HCT116 (cell line): ENCODE measurements at regions not wholly inside any gene's neighbourhood (a gene's known extent, or its start where the extent isn't known, plus 50 kb on each side); places are given as distances from the start of the nearest gene placed in this dataset.

Experiments
- ATAC-seq: fragments of 200-7000 bp; cut with Tn5 transposase; 2 replicates; pipeline ENCODE4 v1.9.1; 2020; ENCODE audit warnings: mild to moderate bottlenecking, moderate library complexity
- BruUV-seq: library from RNA; stranded (reverse); fragments of 400-500 nt; replicated peaks from 2 replicates; lab custom pipeline; 2021; lab: Mats Ljungman, UMichigan
- CTCF ChIA-PET: fragments of 300-600 bp; sonication (Branson Sonifier 250); formaldehyde crosslinking; loops from one replicate; lab custom pipeline; 2021; ENCODE audit warnings: antibody characterized with exemption; lab: Charles Lee
- POLR2A ChIA-PET: fragments of 300-600, 350-600 bp; sonication (Branson Sonifier 250); formaldehyde crosslinking; loops from one replicate; lab custom pipeline; 2021; ENCODE audit warnings: antibody characterized with exemption; lab: Charles Lee
- RAD21 ChIA-PET, 2 experiments: fragments of 300-600 bp; sonication (Branson Sonifier 250); formaldehyde crosslinking; loops; one replicate each; lab custom pipeline; 2023; ENCODE audit warnings: low total read pairs in 2 of 2; ENCODE audit not compliant: uncharacterized antibody in 2 of 2, unreplicated experiment in 2 of 2, low non-redundant PET in 1 of 2; lab: Charles Lee
- DNase-seq: peaks from one replicate; pipeline ENCODE4 v3.0.0-alpha.2; 2010; ENCODE audit warnings: low read depth, low spot score
- H2AFZ ChIP-seq: fragments of 200-600 bp; shearing (Covaris generic), sonication (generic); 2 replicates; pipeline ENCODE4 v1.6.1; 2017; ENCODE audit warnings: low read depth, mixed run types, mixed read lengths, antibody characterized with exemption, low read length; ENCODE audit not compliant: poor library complexity, severe bottlenecking
- H3K27ac ChIP-seq: 2 replicates; pipeline ENCODE4 v1.5.1; 2012; ENCODE audit warnings: low read depth, low read length
- H3K27me3 ChIP-seq: fragments of 200-600 bp; sonication (generic); 2 replicates; pipeline ENCODE4 v1.6.1; 2016; ENCODE audit warnings: mixed run types, low read length, mixed read lengths; ENCODE audit not compliant: insufficient read depth
- H3K36me3 ChIP-seq, 2 experiments: fragments of 200-500 bp in 1 of 2; fragments of 200-600 bp in 1 of 2; sonication (Bioruptor generic) in 1 of 2; sonication (generic) in 1 of 2; 2 replicates each; pipeline versions ENCODE4 v1.5.1 to v1.6.1; 2014 to 2016; ENCODE audit warnings: low read length in 2 of 2, inconsistent platforms in 1 of 2, mixed read lengths in 1 of 2, mixed run types in 1 of 2; ENCODE audit not compliant: insufficient read depth in 2 of 2, control insufficient read depth in 1 of 2
- H3K4me1 ChIP-seq, 2 experiments: fragments of 200-600 bp in 1 of 2; sonication (generic) in 1 of 2; 2 replicates each; pipeline versions ENCODE4 v1.5.1 to v1.6.1; 2012 to 2017; ENCODE audit warnings: low read length in 2 of 2, inconsistent platforms in 1 of 2, mild to moderate bottlenecking in 1 of 2, mixed read lengths in 1 of 2, mixed run types in 1 of 2, moderate library complexity in 1 of 2; ENCODE audit not compliant: insufficient read depth in 2 of 2, control insufficient read depth in 1 of 2
- H3K4me2 ChIP-seq: fragments of 200-600 bp; sonication (generic); 2 replicates; pipeline ENCODE4 v1.6.1; 2017; ENCODE audit warnings: mixed run types, low read length, mixed read lengths
- H3K4me3 ChIP-seq, 2 experiments: fragments of 200-600 bp in 1 of 2; sonication (generic) in 1 of 2; replicated peaks in 1 of 2; 2 replicates each; pipeline ENCODE4 v1.5.1; 2011 to 2016; ENCODE audit warnings: low read length in 2 of 2, control low read depth in 1 of 2, low read depth in 1 of 2, mild to moderate bottlenecking in 1 of 2, mixed read lengths in 1 of 2, mixed run types in 1 of 2
- H3K79me2 ChIP-seq: fragments of 200-600 bp; sonication (generic); 2 replicates; pipeline ENCODE4 v1.6.1; 2017; ENCODE audit warnings: mild to moderate bottlenecking, mixed run types, low read length, moderate library complexity, mixed read lengths; ENCODE audit not compliant: insufficient read depth
- H3K9ac ChIP-seq: fragments of 200-600 bp; sonication (generic); 2 replicates; pipeline ENCODE4 v1.6.1; 2016; ENCODE audit warnings: low read length, mixed read lengths
- H3K9me2 ChIP-seq: fragments of 200-600 bp; sonication (generic), shearing (Covaris generic); 2 replicates; pipeline ENCODE4 v1.6.1; 2017; ENCODE audit warnings: mixed run types, mild to moderate bottlenecking, moderate library complexity; ENCODE audit not compliant: insufficient read depth
- H3K9me3 ChIP-seq, 2 experiments: fragments of 200-500 bp in 1 of 2; fragments of 200-600 bp in 1 of 2; sonication (Bioruptor generic) in 1 of 2; sonication (generic) in 1 of 2; 2 replicates each; pipeline ENCODE4 v1.6.1; 2014 to 2017; ENCODE audit warnings: low read length in 2 of 2, mixed read lengths in 2 of 2, inconsistent platforms in 1 of 2, low read depth in 1 of 2, mild to moderate bottlenecking in 1 of 2, mixed run types in 1 of 2, moderate library complexity in 1 of 2; ENCODE audit not compliant: control insufficient read depth in 1 of 2, insufficient read depth in 1 of 2
- H4K20me1 ChIP-seq: fragments of 200-600 bp; sonication (generic), shearing (Covaris generic); 2 replicates; pipeline ENCODE4 v1.6.1; 2017; ENCODE audit warnings: mixed run types, mild to moderate bottlenecking, moderate library complexity; ENCODE audit not compliant: insufficient read depth
- ELF1 ChIP-seq: IDR thresholded peaks from 2 replicates; pipeline ENCODE4 v1.6.1; 2012; ENCODE audit warnings: low read depth, borderline replicate concordance
- EZH2 ChIP-seq: fragments of 200-600 bp; sonication (generic); IDR thresholded peaks from 2 replicates; pipeline ENCODE4 v1.6.1; 2017; ENCODE audit warnings: antibody characterized with exemption, mixed run types
- EZH2phosphoT487 ChIP-seq: fragments of 200-600 bp; IDR thresholded peaks from 2 replicates; pipeline ENCODE4 v1.6.1; 2018; ENCODE audit warnings: antibody characterized with exemption, borderline replicate concordance
- FOSL1 ChIP-seq: IDR thresholded peaks from 2 replicates; pipeline ENCODE4 v1.6.1; 2012; ENCODE audit warnings: low read depth
- JUND ChIP-seq: IDR thresholded peaks from 2 replicates; pipeline ENCODE4 v1.6.1; 2012
- POLR2AphosphoS5 ChIP-seq: IDR thresholded peaks from 2 replicates; pipeline ENCODE4 v1.6.1; 2011; ENCODE audit warnings: mild to moderate bottlenecking, low read depth, low read length, moderate library complexity
- RAD21 ChIP-seq: IDR thresholded peaks from 2 replicates; pipeline ENCODE4 v1.6.1; 2012; ENCODE audit warnings: low read depth, mild to moderate bottlenecking
- REST ChIP-seq: IDR thresholded peaks from 2 replicates; pipeline ENCODE4 v1.6.1; 2012; ENCODE audit warnings: low read depth
- SIN3A ChIP-seq: IDR thresholded peaks from 2 replicates; pipeline ENCODE4 v1.6.1; 2012; ENCODE audit warnings: low read depth
- SP1 ChIP-seq: IDR thresholded peaks from 2 replicates; pipeline ENCODE4 v1.6.1; 2012; ENCODE audit warnings: low read depth
- SRF ChIP-seq: IDR thresholded peaks from 2 replicates; pipeline ENCODE4 v1.6.1; 2012; ENCODE audit warnings: low read depth
- TCF7L2 ChIP-seq: IDR thresholded peaks from 2 replicates; pipeline ENCODE4 v1.7.0; 2011; ENCODE audit warnings: borderline replicate concordance, inconsistent platforms; ENCODE audit not compliant: insufficient read depth, insufficient read length; ENCODE audit errors: extremely low read depth
- ZBTB33 ChIP-seq: IDR thresholded peaks from 2 replicates; pipeline ENCODE4 v1.6.1; 2011; ENCODE audit warnings: mild to moderate bottlenecking, low read length, moderate library complexity; ENCODE audit not compliant: insufficient replicate concordance; ENCODE audit errors: extremely low read depth
- ZFX ChIP-seq: fragments of 450-650 bp; IDR thresholded peaks from 2 replicates; pipeline ENCODE4 v1.6.1; 2017
- ZNF274 ChIP-seq: fragments of 200-500 bp; sonication (Bioruptor generic); IDR thresholded peaks from 2 replicates; pipeline ENCODE4 v1.6.1; 2014; ENCODE audit warnings: mild to moderate bottlenecking, low read depth, low read length, inconsistent platforms
- intact Hi-C: fragments of 100-400 bp; cut with micrococcal nuclease; formaldehyde crosslinking; loops from 2 replicates; pipeline ENCODE4 v1.10.0; 2022

GRCh38 chr7:41584746-41585145, 118.1 kb downstream of the INHBA start:
- H3K9me2 ChIP-seq = no peaks in the 10 kb centered on the region
- no peaks in the 10 kb centered on the region for H3K27me3 ChIP-seq
- no TSS peak for BruUV-seq
- no peak overlapping the region for H3K4me3 ChIP-seq
- no peak overlapping the region for H3K27ac ChIP-seq
- ChIA-PET CTCF (no interaction called here), RAD21 (no interaction called here), POLR2A (no interaction called here)
- no peak for TF ChIP-seq POLR2AphosphoS5
- no peak for TF ChIP-seq ZFX
- no peak for TF ChIP-seq EZH2
- no peak for TF ChIP-seq SP1
- TF ChIP-seq SIN3A = no peak
- TF ChIP-seq JUND = no peak
- no peak for TF ChIP-seq FOSL1
- TF ChIP-seq SRF = no peak
- TF ChIP-seq EZH2phosphoT487 = no peak
- no peak for TF ChIP-seq ZBTB33
- no peak for TF ChIP-seq ZNF274
- TF ChIP-seq ELF1 = no peak
- no peak for TF ChIP-seq REST
- no peak for TF ChIP-seq RAD21
- TF ChIP-seq TCF7L2 = no peak
- H3K4me2 ChIP-seq = no peak overlapping the region
- ATAC-seq = no peak
- H2AFZ ChIP-seq = no peak overlapping the region
- H3K9ac ChIP-seq = no peak overlapping the region
- no peaks in the 10 kb centered on the region for H3K79me2 ChIP-seq
- DNase-seq = no peak
- H3K9me3 ChIP-seq = no peaks in the 10 kb centered on the region
- H3K4me1 ChIP-seq = no peaks in the 10 kb centered on the region
- H3K36me3 ChIP-seq = no peaks in the 10 kb centered on the region
- intact Hi-C loops = no loop called here
- H4K20me1 ChIP-seq = no peaks in the 10 kb centered on the region
